Loucy (cell line): ENCODE measurements at regions not wholly inside any gene's neighbourhood (a gene's known extent, or its start where the extent isn't known, plus 50 kb on each side); places are given as distances from the start of the nearest gene placed in this dataset.
"Not testable (repeated sequence)": the region's sequence is repeated elsewhere in the genome, so short reads cannot be mapped to it uniquely, and the experiment has no call there.

Experiments
- H2AFZ ChIP-seq: fragments of 200-600 bp; sonication (generic); 2 replicates; pipeline ENCODE4 v1.6.0; 2016; ENCODE audit warnings: antibody characterized with exemption, mild to moderate bottlenecking, low read length, moderate library complexity
- H3F3A ChIP-seq: fragments of 200-600 bp; 2 replicates; pipeline ENCODE4 v1.6.0; 2016; ENCODE audit warnings: antibody characterized with exemption, low read depth, mild to moderate bottlenecking
- H3K27me3 ChIP-seq: fragments of 200-600 bp; sonication (generic); 2 replicates; pipeline ENCODE4 v1.6.1; 2014; ENCODE audit warnings: low read length, mild to moderate bottlenecking; ENCODE audit not compliant: insufficient read depth, poor library complexity, severe bottlenecking
- H3K36me3 ChIP-seq: fragments of 200-600 bp; sonication (generic); 2 replicates; pipeline ENCODE4 v1.6.1; 2016; ENCODE audit warnings: low read length; ENCODE audit not compliant: insufficient read depth
- H3K4me1 ChIP-seq: fragments of 200-600 bp; sonication (generic); 2 replicates; pipeline ENCODE4 v1.5.1; 2014; ENCODE audit warnings: low read length, mild to moderate bottlenecking; ENCODE audit not compliant: insufficient read depth, poor library complexity, severe bottlenecking
- H3K4me2 ChIP-seq: fragments of 200-600 bp; sonication (generic); 2 replicates; pipeline ENCODE4 v1.6.0; 2014; ENCODE audit warnings: antibody characterized with exemption, low read length, low read depth, mild to moderate bottlenecking; ENCODE audit not compliant: poor library complexity, severe bottlenecking
- H3K4me3 ChIP-seq: fragments of 200-600 bp; sonication (generic); 2 replicates; pipeline ENCODE4 v1.5.1; 2014; ENCODE audit warnings: low read length, mild to moderate bottlenecking, mixed read lengths; ENCODE audit not compliant: poor library complexity, severe bottlenecking
- H3K79me2 ChIP-seq: fragments of 200-600 bp; sonication (generic); 2 replicates; pipeline ENCODE4 v1.6.1; 2014; ENCODE audit warnings: low read length; ENCODE audit not compliant: insufficient read depth
- H3K9ac ChIP-seq: fragments of 200-600 bp; sonication (generic); 2 replicates; pipeline ENCODE4 v1.6.0; 2014; ENCODE audit warnings: mild to moderate bottlenecking, low read depth, low read length, moderate library complexity; ENCODE audit not compliant: poor library complexity, severe bottlenecking
- H3K9me2 ChIP-seq: fragments of 200-600 bp; sonication (generic); replicated peaks from 2 replicates; pipeline ENCODE4 v1.6.1; 2016; ENCODE audit warnings: low read depth, low read length, mixed read lengths
- H3K9me3 ChIP-seq: fragments of 200-600 bp; sonication (generic); 2 replicates; pipeline ENCODE4 v1.6.1; 2014; ENCODE audit warnings: mild to moderate bottlenecking, antibody characterized with exemption, low read length, low read depth; ENCODE audit not compliant: insufficient read depth
- H4K20me1 ChIP-seq: fragments of 200-600 bp; sonication (generic); 2 replicates; pipeline ENCODE4 v1.6.0; 2014; ENCODE audit warnings: antibody characterized with exemption, low read length, mild to moderate bottlenecking; ENCODE audit not compliant: insufficient read depth, poor library complexity, severe bottlenecking
- EZH2phosphoT487 ChIP-seq: fragments of 200-600 bp; IDR thresholded peaks from 2 replicates; pipeline ENCODE4 v1.6.1; 2018; ENCODE audit warnings: antibody characterized with exemption, mild to moderate bottlenecking, moderate library complexity, borderline replicate concordance
- TF ChIP-seq, protein P1 (sequence below): fragments of 200-600 bp; sonication (generic); conservative IDR thresholded peaks from 2 replicates; pipeline ENCODE4 v1.5.1; 2014; ENCODE audit warnings: mild to moderate bottlenecking, antibody characterized with exemption, low read length

GRCh38 chr7:70893422-70893821 is 238.5 kb upstream of the GALNT17 start:
- H3F3A ChIP-seq, result no peaks in the 10 kb centered on the region
- H4K20me1 ChIP-seq, result no peaks in the 10 kb centered on the region
- no peaks in the 10 kb centered on the region for H3K36me3 ChIP-seq
- H3K79me2 ChIP-seq, result no peaks in the 10 kb centered on the region
- no peak overlapping the region for H3K4me3 ChIP-seq
- H3K9me3 ChIP-seq, result no peaks in the 10 kb centered on the region; the same call in 1 of the 2 replicates
- no peak overlapping the region for H3K9ac ChIP-seq
- no peaks in the 10 kb centered on the region for H3K27me3 ChIP-seq
- no peaks in the 10 kb centered on the region for H3K9me2 ChIP-seq
- no peak overlapping the region for H3K4me2 ChIP-seq
- H2AFZ ChIP-seq, result no peak overlapping the region
- no peak for TF ChIP-seq EZH2phosphoT487
- TF ChIP-seq, protein P1, sequence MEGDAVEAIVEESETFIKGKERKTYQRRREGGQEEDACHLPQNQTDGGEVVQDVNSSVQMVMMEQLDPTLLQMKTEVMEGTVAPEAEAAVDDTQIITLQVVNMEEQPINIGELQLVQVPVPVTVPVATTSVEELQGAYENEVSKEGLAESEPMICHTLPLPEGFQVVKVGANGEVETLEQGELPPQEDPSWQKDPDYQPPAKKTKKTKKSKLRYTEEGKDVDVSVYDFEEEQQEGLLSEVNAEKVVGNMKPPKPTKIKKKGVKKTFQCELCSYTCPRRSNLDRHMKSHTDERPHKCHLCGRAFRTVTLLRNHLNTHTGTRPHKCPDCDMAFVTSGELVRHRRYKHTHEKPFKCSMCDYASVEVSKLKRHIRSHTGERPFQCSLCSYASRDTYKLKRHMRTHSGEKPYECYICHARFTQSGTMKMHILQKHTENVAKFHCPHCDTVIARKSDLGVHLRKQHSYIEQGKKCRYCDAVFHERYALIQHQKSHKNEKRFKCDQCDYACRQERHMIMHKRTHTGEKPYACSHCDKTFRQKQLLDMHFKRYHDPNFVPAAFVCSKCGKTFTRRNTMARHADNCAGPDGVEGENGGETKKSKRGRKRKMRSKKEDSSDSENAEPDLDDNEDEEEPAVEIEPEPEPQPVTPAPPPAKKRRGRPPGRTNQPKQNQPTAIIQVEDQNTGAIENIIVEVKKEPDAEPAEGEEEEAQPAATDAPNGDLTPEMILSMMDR, result no peak
- H3K4me1 ChIP-seq, result no peaks in the 10 kb centered on the region

DNA sequence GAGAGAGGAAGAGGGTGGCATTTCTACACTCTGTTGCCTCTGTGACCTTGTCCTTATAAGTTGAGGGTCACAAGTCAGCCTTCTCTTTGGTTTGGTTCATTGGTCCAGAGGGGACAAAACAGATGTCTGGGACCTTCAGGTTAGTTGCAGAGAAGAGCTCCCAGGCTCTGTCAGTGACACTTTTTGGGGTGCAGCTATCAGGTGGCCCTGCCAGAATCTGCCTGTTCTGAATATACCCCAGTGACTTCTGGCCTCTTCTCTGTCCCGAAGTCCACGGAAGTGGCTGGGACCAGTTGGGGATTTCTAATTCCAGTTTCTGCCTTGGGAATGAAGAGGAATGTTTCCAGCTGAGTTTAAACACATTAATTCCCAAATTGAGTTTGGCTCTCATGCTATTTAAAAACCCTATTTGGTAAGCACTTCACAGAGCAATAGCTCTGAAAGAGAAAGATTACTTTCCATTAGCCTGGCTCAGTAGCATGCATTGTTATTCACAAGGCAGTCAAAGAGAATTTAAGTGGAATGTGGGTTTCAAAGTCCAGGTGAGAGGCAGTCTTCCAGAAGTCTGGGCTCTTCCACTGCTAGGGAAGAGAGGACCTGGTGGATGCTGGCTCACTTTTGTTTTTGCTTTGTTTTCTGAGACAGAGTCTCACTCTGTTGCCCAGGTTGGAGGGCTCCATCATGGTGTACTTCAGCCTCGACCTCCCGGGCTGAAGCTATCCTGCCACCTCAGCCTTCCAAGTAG is 237.8 kb upstream of the GALNT17 start:
- Histone ChIP-seq H3K9ac (no peak overlapping the region), H3K9me2 (no peaks in the 10 kb centered on the region), H3K4me3 (no peak overlapping the region), H3K79me2 (no peaks in the 10 kb centered on the region), H3K4me1 (no peaks in the 10 kb centered on the region), H2AFZ (no peak overlapping the region), H3K27me3 (no peaks in the 10 kb centered on the region), H3K36me3 (no peaks in the 10 kb centered on the region), H3K4me2 (no peak overlapping the region), H4K20me1 (no peaks in the 10 kb centered on the region), H3K9me3 (no peaks in the 10 kb centered on the region; the same call in 1 of the 2 replicates), H3F3A (no peaks in the 10 kb centered on the region)
- no peak for TF ChIP-seq EZH2phosphoT487
- TF ChIP-seq, protein P1, result no peak

- no peak overlapping the region for H3K4me3 ChIP-seq
- no peaks in the 10 kb centered on the region for H3K79me2 ChIP-seq
- no peaks in the 10 kb centered on the region; the same call in 1 of the 2 replicates for H3K9me3 ChIP-seq
- H3K27me3 ChIP-seq, result no peaks in the 10 kb centered on the region
- no peak overlapping the region for H2AFZ ChIP-seq
- no peaks in the 10 kb centered on the region for H3F3A ChIP-seq
- H3K9ac ChIP-seq, result no peak overlapping the region
- no peak overlapping the region for H3K4me2 ChIP-seq
- no peaks in the 10 kb centered on the region for H3K4me1 ChIP-seq
- no peaks in the 10 kb centered on the region for H3K36me3 ChIP-seq
- no peaks in the 10 kb centered on the region for H4K20me1 ChIP-seq
- TF ChIP-seq EZH2phosphoT487, result no peak
- TF ChIP-seq, protein P1, result no peak
- H3K9me2 ChIP-seq, result no peaks in the 10 kb centered on the region
Observed at GRCh38 chr7:70894799-70895198, 237.1 kb upstream of the GALNT17 start.

- not testable (repeated sequence) for H3F3A ChIP-seq, H3K9ac ChIP-seq, H3K4me2 ChIP-seq, H3K9me3 ChIP-seq, H3K27me3 ChIP-seq, H3K4me3 ChIP-seq, H4K20me1 ChIP-seq, H2AFZ ChIP-seq, H3K4me1 ChIP-seq, H3K36me3 ChIP-seq, H3K9me2 ChIP-seq, H3K79me2 ChIP-seq
Observed at GRCh38 chr7:70895337-70896200, 236.4 kb upstream of the GALNT17 start.
